ENCODE measurements at regions not wholly inside any gene's neighbourhood (a gene's known extent, or its start where the extent isn't known, plus 50 kb on each side); places are given as distances from the start of the nearest gene placed in this dataset.

GRCh38 chr21:35593000-35593502, 467.3 kb downstream of the SETD4 start:
- TF ChIP-seq CTCF (IDR thresholded peaks at IDR 0.05) (no peak), POLR2A (IDR thresholded peaks at IDR 0.05) (no peak)
